ENCODE measurements at regions not wholly inside any gene's neighbourhood (a gene's known extent, or its start where the extent isn't known, plus 50 kb on each side); places are given as distances from the start of the nearest gene placed in this dataset.

- Histone ChIP-seq H3K4me3 (ENCODE audit: low read depth in 2 of 2, low read length in 1 of 2) (no peak overlapping the region), H3K79me2 (ENCODE audit: insufficient read depth) (no peaks in the 10 kb centered on the region), H3K4me1 (ENCODE audit: control insufficient read depth in 1 of 2, insufficient read depth in 2 of 2, low read depth in 1 of 2, low read length in 1 of 2) (peaks cover 0 to 16% of the 10 kb centered on the region in 2 experiments; a peak in 2 of 4 replicates), H3K27ac (ENCODE audit: low read depth in 2 of 2, low read length in 1 of 2) (no peak overlapping the region), H3K4me2 (no peak overlapping the region), H3F3A (replicated peaks; ENCODE audit: insufficient read depth) (no peaks in the 10 kb centered on the region), H2AFZ (ENCODE audit: low read depth) (no peak overlapping the region), H3K9me3 (no peaks in the 10 kb centered on the region), H3K9ac (no peak overlapping the region), H3K9me2 (no peaks in the 10 kb centered on the region), H3K27me3 (ENCODE audit: insufficient read depth) (no peaks in the 10 kb centered on the region), H4K20me1 (ENCODE audit: insufficient read depth) (no peaks in the 10 kb centered on the region), H3K36me3 (replicated peaks in 1 of 2; ENCODE audit: control insufficient read depth in 1 of 2, insufficient read depth in 2 of 2, low read length in 1 of 2) (no peaks in the 10 kb centered on the region)
- TF ChIP-seq RCOR1 (IDR thresholded peaks at IDR 0.05; ENCODE audit: low read length) (no peak), SMC3 (IDR thresholded peaks at IDR 0.05; ENCODE audit: low read depth, low read length) (no peak), FOSL2 (IDR thresholded peaks at IDR 0.05; ENCODE audit: borderline replicate concordance, low read depth) (peak; percentile 88), TAF1 (IDR thresholded peaks at IDR 0.05; ENCODE audit: borderline replicate concordance, low read depth, low read length) (no peak), MAX (IDR thresholded peaks at IDR 0.05; ENCODE audit: low read depth) (no peak), NFIC (IDR thresholded peaks at IDR 0.05; ENCODE audit: borderline replicate concordance) (peak; percentile 43; the same call in 1 of the 2 replicates), GABPA (IDR thresholded peaks at IDR 0.05; ENCODE audit: low read depth) (no peak), JUND (IDR thresholded peaks at IDR 0.05) (peak; percentile 71), RFX5 (IDR thresholded peaks at IDR 0.05; ENCODE audit: low read length) (no peak), TEAD4 (IDR thresholded peaks at IDR 0.05; ENCODE audit: borderline replicate concordance, insufficient read depth) (0 out of 2 replicates have a peak, but pooled peaks have one; percentile 26), TCF12 (IDR thresholded peaks at IDR 0.05) (peak; percentile 41)
- TF ChIP-seq, protein P1, sequence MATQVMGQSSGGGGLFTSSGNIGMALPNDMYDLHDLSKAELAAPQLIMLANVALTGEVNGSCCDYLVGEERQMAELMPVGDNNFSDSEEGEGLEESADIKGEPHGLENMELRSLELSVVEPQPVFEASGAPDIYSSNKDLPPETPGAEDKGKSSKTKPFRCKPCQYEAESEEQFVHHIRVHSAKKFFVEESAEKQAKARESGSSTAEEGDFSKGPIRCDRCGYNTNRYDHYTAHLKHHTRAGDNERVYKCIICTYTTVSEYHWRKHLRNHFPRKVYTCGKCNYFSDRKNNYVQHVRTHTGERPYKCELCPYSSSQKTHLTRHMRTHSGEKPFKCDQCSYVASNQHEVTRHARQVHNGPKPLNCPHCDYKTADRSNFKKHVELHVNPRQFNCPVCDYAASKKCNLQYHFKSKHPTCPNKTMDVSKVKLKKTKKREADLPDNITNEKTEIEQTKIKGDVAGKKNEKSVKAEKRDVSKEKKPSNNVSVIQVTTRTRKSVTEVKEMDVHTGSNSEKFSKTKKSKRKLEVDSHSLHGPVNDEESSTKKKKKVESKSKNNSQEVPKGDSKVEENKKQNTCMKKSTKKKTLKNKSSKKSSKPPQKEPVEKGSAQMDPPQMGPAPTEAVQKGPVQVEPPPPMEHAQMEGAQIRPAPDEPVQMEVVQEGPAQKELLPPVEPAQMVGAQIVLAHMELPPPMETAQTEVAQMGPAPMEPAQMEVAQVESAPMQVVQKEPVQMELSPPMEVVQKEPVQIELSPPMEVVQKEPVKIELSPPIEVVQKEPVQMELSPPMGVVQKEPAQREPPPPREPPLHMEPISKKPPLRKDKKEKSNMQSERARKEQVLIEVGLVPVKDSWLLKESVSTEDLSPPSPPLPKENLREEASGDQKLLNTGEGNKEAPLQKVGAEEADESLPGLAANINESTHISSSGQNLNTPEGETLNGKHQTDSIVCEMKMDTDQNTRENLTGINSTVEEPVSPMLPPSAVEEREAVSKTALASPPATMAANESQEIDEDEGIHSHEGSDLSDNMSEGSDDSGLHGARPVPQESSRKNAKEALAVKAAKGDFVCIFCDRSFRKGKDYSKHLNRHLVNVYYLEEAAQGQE (IDR thresholded peaks at IDR 0.05; ENCODE audit: low read depth, low read length), result peak; percentile 91
- ChIA-PET POLR2A (no interaction called here), CTCF (no interaction called here)
- 13% methylated on average over 5 of the region's 5 CpGs for WGBS (ENCODE audit: low lambda C conversion rate)
- no peak for DNase-seq
Observed at GRCh38 chr5:68683632-68684036, 410.2 kb upstream of the SLC30A5 start.

DNA sequence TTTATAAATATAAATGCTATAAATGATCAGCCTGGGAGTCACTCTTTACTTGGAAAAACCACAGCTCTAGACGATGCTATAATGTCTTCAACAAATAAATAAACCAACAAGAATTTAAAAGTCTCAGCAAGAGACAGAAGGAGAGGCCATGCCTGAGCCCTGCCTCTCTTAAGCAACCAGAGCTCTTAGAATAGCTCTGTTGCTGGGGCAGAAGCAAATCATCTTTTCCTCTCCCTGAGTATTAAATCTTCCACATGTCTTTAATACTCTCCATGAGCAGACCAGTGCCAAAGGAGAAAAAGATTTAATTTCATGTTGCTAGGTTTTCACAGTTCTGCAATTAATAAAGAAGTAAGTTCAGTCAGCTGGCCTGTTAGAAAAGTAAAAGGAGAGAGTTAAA, 408.0 kb upstream of the SLC30A5 start:
- DNase-seq, result no peak
- Histone ChIP-seq H2AFZ (ENCODE audit: low read depth) (no peak overlapping the region), H3K4me1 (ENCODE audit: control insufficient read depth in 1 of 2, insufficient read depth in 2 of 2, low read depth in 1 of 2, low read length in 1 of 2) (peaks cover 0 to 6% of the 10 kb centered on the region in 2 experiments; a peak in 2 of 4 replicates), H3K4me3 (ENCODE audit: low read depth in 2 of 2, low read length in 1 of 2) (no peak overlapping the region), H3K27ac (ENCODE audit: low read depth in 2 of 2, low read length in 1 of 2) (no peak overlapping the region), H3K36me3 (replicated peaks in 1 of 2; ENCODE audit: control insufficient read depth in 1 of 2, insufficient read depth in 2 of 2, low read length in 1 of 2) (no peaks in the 10 kb centered on the region), H3K9me3 (no peaks in the 10 kb centered on the region), H3K27me3 (ENCODE audit: insufficient read depth) (no peaks in the 10 kb centered on the region), H3F3A (replicated peaks; ENCODE audit: insufficient read depth) (no peaks in the 10 kb centered on the region), H3K9ac (no peak overlapping the region), H4K20me1 (ENCODE audit: insufficient read depth) (no peaks in the 10 kb centered on the region), H3K9me2 (no peaks in the 10 kb centered on the region), H3K79me2 (ENCODE audit: insufficient read depth) (no peaks in the 10 kb centered on the region), H3K4me2 (no peak overlapping the region)
- POLR2A ChIA-PET, result no interaction called here
- CTCF ChIA-PET, result no interaction called here
- TF ChIP-seq JUND (IDR thresholded peaks at IDR 0.05), result no peak
- TF ChIP-seq, protein P2, sequence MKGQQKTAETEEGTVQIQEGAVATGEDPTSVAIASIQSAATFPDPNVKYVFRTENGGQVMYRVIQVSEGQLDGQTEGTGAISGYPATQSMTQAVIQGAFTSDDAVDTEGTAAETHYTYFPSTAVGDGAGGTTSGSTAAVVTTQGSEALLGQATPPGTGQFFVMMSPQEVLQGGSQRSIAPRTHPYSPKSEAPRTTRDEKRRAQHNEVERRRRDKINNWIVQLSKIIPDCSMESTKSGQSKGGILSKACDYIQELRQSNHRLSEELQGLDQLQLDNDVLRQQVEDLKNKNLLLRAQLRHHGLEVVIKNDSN (IDR thresholded peaks at IDR 0.05; ENCODE audit: borderline replicate concordance, low read depth), result no peak
- 26% methylated on average over 1 of the region's 1 CpG for WGBS (ENCODE audit: low lambda C conversion rate)
